ENCODE measurements at regions not wholly inside any gene's neighbourhood (a gene's known extent, or its start where the extent isn't known, plus 50 kb on each side); places are given as distances from the start of the nearest gene placed in this dataset.

- no peak for DNase-seq (ENCODE audit: low read depth in 2 of 2)
Measured at GRCh38 chr12:84741031-84741430, 171.6 kb downstream of the SLC6A15 start.

GRCh38 chr12:84740602-84741001, 172.0 kb downstream of the SLC6A15 start:
- no peak for DNase-seq (ENCODE audit: low read depth in 2 of 2)

- DNase-seq (ENCODE audit: low read depth in 2 of 2): no peak
Measured at GRCh38 chr12:84738481-84738972, 174.1 kb downstream of the SLC6A15 start.

- DNase-seq (ENCODE audit: low read depth in 2 of 2): no peak
Measured at GRCh38 chr12:84732828-84733340, 179.7 kb downstream of the SLC6A15 start.

GRCh38 chr12:84730561-84731162, 181.9 kb downstream of the SLC6A15 start:
- DNase-seq (ENCODE audit: low read depth in 2 of 2): no peak

- no peak for DNase-seq (ENCODE audit: low read depth in 2 of 2)
Measured at GRCh38 chr12:84727961-84728360, 184.6 kb downstream of the SLC6A15 start.

GRCh38 chr12:84726780-84727179, 185.8 kb downstream of the SLC6A15 start:
- no peak for DNase-seq (ENCODE audit: low read depth in 2 of 2)

GRCh38 chr12:84723988-84724387, 188.6 kb downstream of the SLC6A15 start:
- no peak for DNase-seq (ENCODE audit: low read depth in 2 of 2)

GRCh38 chr12:84719997-84720396, 192.6 kb downstream of the SLC6A15 start:
- no peak for DNase-seq (ENCODE audit: low read depth in 2 of 2)

GRCh38 chr12:84718906-84719305, 193.7 kb downstream of the SLC6A15 start:
- DNase-seq (ENCODE audit: low read depth in 2 of 2): no peak

- no peak for DNase-seq (ENCODE audit: low read depth in 2 of 2)
Measured at GRCh38 chr12:84712747-84713146, 199.9 kb downstream of the SLC6A15 start.

- DNase-seq (ENCODE audit: low read depth in 2 of 2): no peak
Measured at GRCh38 chr12:84706374-84706773, 206.2 kb downstream of the SLC6A15 start.

GRCh38 chr12:84704856-84705255, 207.7 kb downstream of the SLC6A15 start:
- DNase-seq (ENCODE audit: low read depth in 2 of 2): no peak

GRCh38 chr12:84702001-84702400, 210.6 kb downstream of the SLC6A15 start:
- no peak for DNase-seq (ENCODE audit: low read depth in 2 of 2)

- DNase-seq (ENCODE audit: low read depth in 2 of 2): no peak
Measured at GRCh38 chr12:84701041-84701440, 211.6 kb downstream of the SLC6A15 start.

- no peak for DNase-seq (ENCODE audit: low read depth in 2 of 2)
Measured at GRCh38 chr12:84698576-84699333, 213.8 kb downstream of the SLC6A15 start.

- no peak for DNase-seq (ENCODE audit: low read depth in 2 of 2)
Measured at GRCh38 chr12:84696908-84697540, 215.6 kb downstream of the SLC6A15 start.

- no peak for DNase-seq (ENCODE audit: low read depth in 2 of 2)
Measured at GRCh38 chr12:84696281-84696680, 216.3 kb downstream of the SLC6A15 start.

- DNase-seq (ENCODE audit: low read depth in 2 of 2): no peak
Measured at GRCh38 chr12:84694116-84694515, 218.5 kb downstream of the SLC6A15 start.

GRCh38 chr12:84692071-84692470, 220.5 kb downstream of the SLC6A15 start:
- no peak for DNase-seq (ENCODE audit: low read depth in 2 of 2)

GRCh38 chr12:84691266-84691665, 221.3 kb downstream of the SLC6A15 start:
- no peak for DNase-seq (ENCODE audit: low read depth in 2 of 2)

- DNase-seq (ENCODE audit: low read depth in 2 of 2): no peak
Measured at GRCh38 chr12:84689638-84690037, 223.0 kb downstream of the SLC6A15 start.

GRCh38 chr12:84685379-84685778, 227.2 kb downstream of the SLC6A15 start:
- no peak for DNase-seq (ENCODE audit: low read depth in 2 of 2)
